ENCODE measurements at regions not wholly inside any gene's neighbourhood (a gene's known extent, or its start where the extent isn't known, plus 50 kb on each side); places are given as distances from the start of the nearest gene placed in this dataset.

- no peaks in the 10 kb centered on the region for H3K27me3 ChIP-seq (ENCODE audit: insufficient read depth, poor library complexity, severe bottlenecking)
- no peak overlapping the region for H3K27ac ChIP-seq (replicated peaks)
- H3K4me3 ChIP-seq (replicated peaks; ENCODE audit: insufficient read depth, low read length) = no peak overlapping the region
- TF ChIP-seq REST (IDR thresholded peaks at IDR 0.05; ENCODE audit: insufficient replicate concordance, low read depth) (no peak), POLR2AphosphoS5 (IDR thresholded peaks at IDR 0.05; ENCODE audit: low read depth) (no peak), GABPA (IDR thresholded peaks at IDR 0.05; ENCODE audit: low read depth) (no peak), SPI1 (IDR thresholded peaks at IDR 0.05; ENCODE audit: borderline replicate concordance, low read depth) (no peak)
- TF ChIP-seq, protein P1, sequence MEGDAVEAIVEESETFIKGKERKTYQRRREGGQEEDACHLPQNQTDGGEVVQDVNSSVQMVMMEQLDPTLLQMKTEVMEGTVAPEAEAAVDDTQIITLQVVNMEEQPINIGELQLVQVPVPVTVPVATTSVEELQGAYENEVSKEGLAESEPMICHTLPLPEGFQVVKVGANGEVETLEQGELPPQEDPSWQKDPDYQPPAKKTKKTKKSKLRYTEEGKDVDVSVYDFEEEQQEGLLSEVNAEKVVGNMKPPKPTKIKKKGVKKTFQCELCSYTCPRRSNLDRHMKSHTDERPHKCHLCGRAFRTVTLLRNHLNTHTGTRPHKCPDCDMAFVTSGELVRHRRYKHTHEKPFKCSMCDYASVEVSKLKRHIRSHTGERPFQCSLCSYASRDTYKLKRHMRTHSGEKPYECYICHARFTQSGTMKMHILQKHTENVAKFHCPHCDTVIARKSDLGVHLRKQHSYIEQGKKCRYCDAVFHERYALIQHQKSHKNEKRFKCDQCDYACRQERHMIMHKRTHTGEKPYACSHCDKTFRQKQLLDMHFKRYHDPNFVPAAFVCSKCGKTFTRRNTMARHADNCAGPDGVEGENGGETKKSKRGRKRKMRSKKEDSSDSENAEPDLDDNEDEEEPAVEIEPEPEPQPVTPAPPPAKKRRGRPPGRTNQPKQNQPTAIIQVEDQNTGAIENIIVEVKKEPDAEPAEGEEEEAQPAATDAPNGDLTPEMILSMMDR (IDR thresholded peaks at IDR 0.05; ENCODE audit: insufficient read depth, low read length) = no peak
- DNase-seq (ENCODE audit: low read depth in 1 of 2, low spot score in 1 of 2) = no peak
Observed at GRCh38 chr22:48646216-48646925, 1181.3 kb downstream of the BRD1 start.

- Histone ChIP-seq H3K4me3 (replicated peaks; ENCODE audit: insufficient read depth, low read length) (no peak overlapping the region), H3K27me3 (ENCODE audit: insufficient read depth, poor library complexity, severe bottlenecking) (no peaks in the 10 kb centered on the region), H3K27ac (replicated peaks) (no peak overlapping the region)
- DNase-seq (ENCODE audit: low read depth in 1 of 2, low spot score in 1 of 2) = no peak
- TF ChIP-seq POLR2AphosphoS5 (IDR thresholded peaks at IDR 0.05; ENCODE audit: low read depth) = no peak
- TF ChIP-seq REST (IDR thresholded peaks at IDR 0.05; ENCODE audit: insufficient replicate concordance, low read depth) = no peak
- TF ChIP-seq GABPA (IDR thresholded peaks at IDR 0.05; ENCODE audit: low read depth) = no peak
- TF ChIP-seq, protein P1 (IDR thresholded peaks at IDR 0.05; ENCODE audit: insufficient read depth, low read length) = no peak
Observed at GRCh38 chr22:48645766-48646165, 1181.9 kb downstream of the BRD1 start.

DNA sequence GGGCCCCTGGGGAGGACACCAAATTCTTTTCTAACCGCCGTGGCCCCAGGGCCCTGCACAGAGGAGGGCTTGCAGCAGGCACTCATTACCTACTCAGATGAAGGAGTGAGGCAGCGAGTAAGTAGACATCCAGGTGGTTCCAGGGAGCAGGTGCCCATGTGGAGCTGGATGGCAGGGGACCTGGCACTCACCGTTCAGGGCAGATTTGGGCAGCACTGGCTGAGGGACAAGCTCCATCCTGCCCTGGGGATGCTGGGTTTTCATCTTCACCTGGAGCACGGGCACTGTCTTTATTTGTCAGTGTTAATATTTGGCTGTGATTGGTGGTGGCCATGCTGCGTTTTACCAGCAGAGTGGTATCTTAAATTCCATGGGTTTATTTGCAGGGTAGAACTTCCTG, 1182.7 kb downstream of the BRD1 start:
- TF ChIP-seq REST (IDR thresholded peaks at IDR 0.05; ENCODE audit: insufficient replicate concordance, low read depth) (no peak), GABPA (IDR thresholded peaks at IDR 0.05; ENCODE audit: low read depth) (no peak), POLR2AphosphoS5 (IDR thresholded peaks at IDR 0.05; ENCODE audit: low read depth) (no peak)
- no peak for DNase-seq (ENCODE audit: low read depth in 1 of 2, low spot score in 1 of 2)
- no peaks in the 10 kb centered on the region for H3K27me3 ChIP-seq (ENCODE audit: insufficient read depth, poor library complexity, severe bottlenecking)
- H3K4me3 ChIP-seq (replicated peaks; ENCODE audit: insufficient read depth, low read length) = no peak overlapping the region
- H3K27ac ChIP-seq (replicated peaks) = no peak overlapping the region

Measured in HL-60 (cell line).